Bone marrow (tissue), 2 donors: ENCODE measurements at regions not wholly inside any gene's neighbourhood (a gene's known extent, or its start where the extent isn't known, plus 50 kb on each side); places are given as distances from the start of the nearest gene placed in this dataset.

Experiments used
- DNase-seq, 2 donors: peaks; one replicate each; lab custom pipeline; 2025; lab: John Stamatoyannopoulos, UW

GRCh38 chr16:27719106-27719445 lies 169.1 kb downstream of the KATNIP start:
- DNase-seq, result no peak

GRCh38 chr16:27720731-27721530 lies 171.0 kb downstream of the KATNIP start:
- no peak for DNase-seq

GRCh38 chr16:27721531-27722181 lies 171.7 kb downstream of the KATNIP start:
- DNase-seq, result no peak

GRCh38 chr16:27722207-27722606 lies 172.3 kb downstream of the KATNIP start:
- no peak for DNase-seq

- DNase-seq, result no peak
Observed at GRCh38 chr16:27722892-27723450, 173.0 kb downstream of the KATNIP start.

- DNase-seq, result no peak
Observed at GRCh38 chr16:27723711-27724481, 174.0 kb downstream of the KATNIP start.

GRCh38 chr16:27724482-27725235 lies 174.7 kb downstream of the KATNIP start:
- no peak for DNase-seq

- no peak for DNase-seq
Observed at GRCh38 chr16:27725236-27726000, 175.5 kb downstream of the KATNIP start.

GRCh38 chr16:27726621-27727261 lies 176.8 kb downstream of the KATNIP start:
- DNase-seq, result no peak

GRCh38 chr16:27727941-27728340 lies 178.0 kb downstream of the KATNIP start:
- no peak for DNase-seq

- DNase-seq, result no peak
Observed at GRCh38 chr16:27728691-27729090, 178.7 kb downstream of the KATNIP start.

GRCh38 chr16:27729516-27730304 lies 179.8 kb downstream of the KATNIP start:
- peak in 1 of 2 donors; percentile 82 for DNase-seq

GRCh38 chr16:27730661-27731210 lies 180.8 kb downstream of the KATNIP start:
- no peak for DNase-seq

- DNase-seq, result no peak
Observed at GRCh38 chr16:27735031-27735430, 185.1 kb downstream of the KATNIP start.

GRCh38 chr16:27736431-27736830 lies 186.5 kb downstream of the KATNIP start:
- DNase-seq, result no peak

GRCh38 chr16:27737513-27737912 lies 187.6 kb downstream of the KATNIP start:
- DNase-seq, result no peak
